Caco-2 (cell line): ENCODE measurements at regions not wholly inside any gene's neighbourhood (a gene's known extent, or its start where the extent isn't known, plus 50 kb on each side); places are given as distances from the start of the nearest gene placed in this dataset.

Experiments
- BruUV-seq: library from RNA; stranded (reverse); fragments of 400-500 nt; replicated peaks from 2 replicates; lab custom pipeline; 2021; lab: Mats Ljungman, UMichigan
- CTCF ChIA-PET: fragments of 300-600 bp; sonication (Branson Sonifier 250); formaldehyde crosslinking; loops from one replicate; lab custom pipeline; 2022; ENCODE audit warnings: antibody characterized with exemption; lab: Charles Lee
- POLR2A ChIA-PET: fragments of 300-600 bp; sonication (Branson Sonifier 250); formaldehyde crosslinking; loops from one replicate; lab custom pipeline; 2022; ENCODE audit warnings: antibody characterized with exemption; lab: Charles Lee
- DNase-seq, 2 experiments: peaks; one replicate each; pipeline versions ENCODE4 v3.0.0 to v3.0.0-alpha.2; 2020 to 2022
- H3K27me3 ChIP-seq: replicated peaks from 2 replicates; pipeline ENCODE4 v1.6.0; 2011; ENCODE audit warnings: low read length; ENCODE audit not compliant: control insufficient read depth, insufficient read depth
- H3K36me3 ChIP-seq: 2 replicates; pipeline ENCODE4 v1.5.1; 2011; ENCODE audit warnings: low read length; ENCODE audit not compliant: control insufficient read depth, insufficient read depth
- H3K4me1 ChIP-seq: fragments of 250-450 bp; sonication (Bioruptor Pico); 2 replicates; pipeline ENCODE4 v1.5.1; 2020; ENCODE audit warnings: mild to moderate bottlenecking
- H3K4me3 ChIP-seq: 2 replicates; pipeline ENCODE4 v1.5.1; 2011; ENCODE audit warnings: low read depth, mild to moderate bottlenecking, control low read depth, low read length
- H3K9me3 ChIP-seq: fragments of 250-450 bp; sonication (Bioruptor Pico); 2 replicates; pipeline ENCODE4 v1.5.1; 2020; ENCODE audit warnings: mild to moderate bottlenecking, moderate library complexity
- H3K27ac Mint-ChIP-seq: one replicate; pipeline ENCODE4 v1.8.0; 2022; ENCODE audit warnings: mixed read lengths; ENCODE audit not compliant: unreplicated experiment
- H3K27me3 Mint-ChIP-seq: one replicate; pipeline ENCODE4 v1.8.0; 2022; ENCODE audit warnings: mixed read lengths; ENCODE audit not compliant: insufficient read depth, unreplicated experiment
- H3K36me3 Mint-ChIP-seq: one replicate; pipeline ENCODE4 v1.8.0; 2022; ENCODE audit warnings: mild to moderate bottlenecking, mixed read lengths; ENCODE audit not compliant: insufficient read depth, unreplicated experiment
- H3K4me1 Mint-ChIP-seq: one replicate; pipeline ENCODE4 v1.8.0; 2022; ENCODE audit warnings: low read depth, mixed read lengths; ENCODE audit not compliant: unreplicated experiment
- H3K4me3 Mint-ChIP-seq: one replicate; pipeline ENCODE4 v1.8.0; 2022; ENCODE audit warnings: mild to moderate bottlenecking, moderate library complexity, mixed read lengths; ENCODE audit not compliant: unreplicated experiment
- H3K9me3 Mint-ChIP-seq: one replicate; pipeline ENCODE4 v1.8.0; 2022; ENCODE audit warnings: mixed read lengths; ENCODE audit not compliant: unreplicated experiment
- intact Hi-C: fragments of 100-400 bp; cut with micrococcal nuclease; formaldehyde crosslinking; loops from one replicate; pipeline ENCODE4 v1.10.0; 2022; ENCODE audit not compliant: unreplicated experiment
- TF ChIP-seq, protein P1 (sequence below), 2 experiments: fragments of 200-600 bp in 1 of 2; IDR thresholded peaks; 1 replicate in 1 of 2; 2 replicates in 1 of 2; pipeline versions ENCODE4 v1.5.1 to v1.8.0; 2011 to 2022; ENCODE audit warnings: antibody characterized with exemption in 1 of 2, control low read depth in 1 of 2, inconsistent platforms in 1 of 2, low read depth in 1 of 2, low read length in 1 of 2, mild to moderate bottlenecking in 1 of 2, moderate library complexity in 1 of 2; ENCODE audit not compliant: insufficient read depth in 1 of 2, severe bottlenecking in 1 of 2, unreplicated experiment in 1 of 2

DNA sequence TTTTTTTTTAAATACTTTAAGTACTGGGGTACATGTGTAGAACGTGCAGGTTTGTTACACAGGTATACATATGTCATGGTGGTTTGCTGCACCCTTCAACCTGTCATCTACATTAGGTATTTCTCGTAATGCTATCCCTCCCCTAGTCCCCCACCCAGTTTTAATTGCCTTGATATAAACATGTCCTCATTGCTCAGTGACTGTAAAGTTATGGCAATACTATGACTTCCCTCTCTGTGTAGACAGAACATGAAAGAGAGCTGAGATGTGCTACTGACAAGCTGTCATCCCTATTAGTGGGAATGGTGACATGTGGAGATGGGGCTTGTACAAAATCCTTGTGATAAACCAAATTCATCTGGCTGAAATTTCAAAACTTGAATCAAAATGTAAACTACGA lies 449.7 kb upstream of the TRIB2 start:
- TF ChIP-seq, protein P1, sequence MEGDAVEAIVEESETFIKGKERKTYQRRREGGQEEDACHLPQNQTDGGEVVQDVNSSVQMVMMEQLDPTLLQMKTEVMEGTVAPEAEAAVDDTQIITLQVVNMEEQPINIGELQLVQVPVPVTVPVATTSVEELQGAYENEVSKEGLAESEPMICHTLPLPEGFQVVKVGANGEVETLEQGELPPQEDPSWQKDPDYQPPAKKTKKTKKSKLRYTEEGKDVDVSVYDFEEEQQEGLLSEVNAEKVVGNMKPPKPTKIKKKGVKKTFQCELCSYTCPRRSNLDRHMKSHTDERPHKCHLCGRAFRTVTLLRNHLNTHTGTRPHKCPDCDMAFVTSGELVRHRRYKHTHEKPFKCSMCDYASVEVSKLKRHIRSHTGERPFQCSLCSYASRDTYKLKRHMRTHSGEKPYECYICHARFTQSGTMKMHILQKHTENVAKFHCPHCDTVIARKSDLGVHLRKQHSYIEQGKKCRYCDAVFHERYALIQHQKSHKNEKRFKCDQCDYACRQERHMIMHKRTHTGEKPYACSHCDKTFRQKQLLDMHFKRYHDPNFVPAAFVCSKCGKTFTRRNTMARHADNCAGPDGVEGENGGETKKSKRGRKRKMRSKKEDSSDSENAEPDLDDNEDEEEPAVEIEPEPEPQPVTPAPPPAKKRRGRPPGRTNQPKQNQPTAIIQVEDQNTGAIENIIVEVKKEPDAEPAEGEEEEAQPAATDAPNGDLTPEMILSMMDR (IDR thresholded peaks at IDR 0.05; ENCODE audit: insufficient read depth in 1 of 2, low read depth in 1 of 2, low read length in 1 of 2, severe bottlenecking in 1 of 2, unreplicated experiment in 1 of 2) = no peak
- no peaks in the 10 kb centered on the region for H3K9me3 Mint-ChIP-seq
- CTCF ChIA-PET = no interaction called here
- Histone ChIP-seq H3K27me3 (no peaks in the 10 kb centered on the region), H3K36me3 (no peaks in the 10 kb centered on the region), H3K4me3 (no peak overlapping the region), H3K4me1 (no peaks in the 10 kb centered on the region), H3K9me3 (peaks cover 5% of the 10 kb centered on the region; the same call in 1 of the 2 replicates)
- no peaks in the 10 kb centered on the region for H3K4me1 Mint-ChIP-seq
- no peak overlapping the region for H3K27ac Mint-ChIP-seq
- peaks cover 5% of the 10 kb centered on the region for H3K27me3 Mint-ChIP-seq
- no peak overlapping the region for H3K4me3 Mint-ChIP-seq
- POLR2A ChIA-PET = no interaction called here
- no peaks in the 10 kb centered on the region for H3K36me3 Mint-ChIP-seq
- no TSS peak for BruUV-seq
- no peak for DNase-seq
- intact Hi-C loops = no loop called here

DNA sequence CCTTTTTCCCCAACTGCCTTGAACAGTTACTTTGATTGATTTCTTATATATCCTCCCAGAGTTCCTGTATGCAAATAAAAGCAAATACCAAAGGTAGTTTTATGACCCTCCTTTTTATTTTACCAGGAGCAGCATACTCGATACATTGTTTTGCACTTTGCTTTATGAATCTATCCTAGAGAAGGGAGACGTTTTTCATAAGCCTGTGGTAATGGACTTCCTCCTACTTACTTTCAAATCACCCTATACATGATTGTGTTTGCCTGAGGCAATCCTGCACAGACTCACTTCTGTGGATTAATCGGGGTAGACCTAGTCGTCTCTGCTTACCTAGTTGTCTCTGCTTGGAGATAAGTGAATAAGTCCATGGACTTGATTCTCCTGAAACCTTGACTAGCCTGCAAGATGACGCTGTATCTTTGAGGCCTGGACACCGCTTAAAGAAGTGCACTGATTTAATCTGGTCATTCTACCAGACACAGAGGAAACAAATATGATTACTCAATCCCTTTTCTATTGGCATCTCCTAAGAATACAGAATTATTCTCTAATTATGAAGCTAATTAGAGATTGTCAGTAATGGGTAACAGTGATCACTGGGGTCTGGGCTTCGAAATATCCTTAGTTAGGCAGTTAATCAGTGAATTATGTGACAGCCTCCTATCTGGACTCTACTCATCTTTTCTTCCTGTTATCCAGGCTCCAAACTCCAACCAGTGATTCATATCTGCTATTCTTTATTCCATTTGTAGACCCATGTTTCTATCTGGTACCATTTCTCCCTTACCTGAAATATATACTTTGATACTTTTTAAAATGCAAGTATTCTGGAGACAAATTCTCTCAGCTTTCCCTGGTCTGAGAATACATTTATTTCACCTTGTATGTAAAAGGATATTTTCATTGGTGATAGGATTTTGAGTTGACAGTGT lies 447.4 kb upstream of the TRIB2 start:
- H3K4me3 Mint-ChIP-seq = no peak overlapping the region
- Histone ChIP-seq H3K4me3 (no peak overlapping the region), H3K36me3 (no peaks in the 10 kb centered on the region), H3K4me1 (no peaks in the 10 kb centered on the region), H3K9me3 (peaks cover 5% of the 10 kb centered on the region; the same call in 1 of the 2 replicates), H3K27me3 (no peaks in the 10 kb centered on the region)
- POLR2A ChIA-PET = no interaction called here
- H3K27me3 Mint-ChIP-seq = peaks cover 9% of the 10 kb centered on the region
- intact Hi-C loops = no loop called here
- H3K4me1 Mint-ChIP-seq = no peaks in the 10 kb centered on the region
- H3K36me3 Mint-ChIP-seq = no peaks in the 10 kb centered on the region
- no TSS peak for BruUV-seq
- no peak for DNase-seq
- no peak overlapping the region for H3K27ac Mint-ChIP-seq
- CTCF ChIA-PET = no interaction called here
- H3K9me3 Mint-ChIP-seq = no peaks in the 10 kb centered on the region
- TF ChIP-seq, protein P1 (IDR thresholded peaks at IDR 0.05; ENCODE audit: insufficient read depth in 1 of 2, low read depth in 1 of 2, low read length in 1 of 2, severe bottlenecking in 1 of 2, unreplicated experiment in 1 of 2) = no peak

DNA sequence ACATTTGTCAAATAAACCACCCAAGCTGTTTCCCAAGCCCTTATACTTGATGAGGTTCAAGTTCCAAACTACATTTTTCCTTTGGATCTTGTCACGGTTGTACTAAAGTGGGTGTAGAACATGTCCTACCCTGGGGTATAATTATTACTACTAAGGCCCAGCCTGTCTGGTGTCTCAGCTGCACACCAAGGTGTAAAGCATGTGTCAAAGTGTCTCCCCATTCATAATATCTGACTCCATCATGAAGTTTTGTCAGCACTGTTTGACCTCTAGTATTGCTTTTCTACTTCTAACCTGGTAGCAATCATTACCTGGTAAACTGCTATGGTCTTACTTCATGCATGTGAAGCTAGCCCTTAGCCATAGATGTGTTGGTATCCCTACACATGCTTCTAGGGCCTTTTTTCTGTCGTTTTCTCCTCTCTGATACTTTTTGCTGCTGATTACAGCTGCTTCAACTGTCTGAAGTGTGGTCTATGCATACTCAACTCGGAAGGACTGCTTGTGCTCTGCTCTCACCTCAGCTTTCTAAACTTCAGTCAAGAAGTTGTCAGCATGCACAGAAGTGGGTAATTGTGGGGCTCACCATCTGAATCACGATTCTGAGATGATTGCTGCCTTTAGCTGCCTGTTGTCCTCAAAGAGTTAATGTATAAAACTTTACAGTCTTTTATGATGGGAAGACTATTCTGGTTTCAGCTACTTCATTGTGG lies 445.7 kb upstream of the TRIB2 start:
- H3K27me3 ChIP-seq = no peaks in the 10 kb centered on the region
- Mint-ChIP-seq H3K27ac (no peak overlapping the region), H3K4me1 (no peaks in the 10 kb centered on the region), H3K36me3 (no peaks in the 10 kb centered on the region), H3K9me3 (no peaks in the 10 kb centered on the region), H3K27me3 (peaks cover 9% of the 10 kb centered on the region), H3K4me3 (no peak overlapping the region)
- POLR2A ChIA-PET = no interaction called here
- CTCF ChIA-PET = interaction anchor here (0.7 kb wide), 1 partner anchor 141 kb away, joined by 3 read pairs; no protein-coding TSS in a partner anchor
- DNase-seq = no peak
- no peaks in the 10 kb centered on the region for H3K36me3 ChIP-seq
- H3K4me1 ChIP-seq = no peaks in the 10 kb centered on the region
- peaks cover 5% of the 10 kb centered on the region; the same call in 1 of the 2 replicates for H3K9me3 ChIP-seq
- TF ChIP-seq, protein P1 (IDR thresholded peaks at IDR 0.05; ENCODE audit: insufficient read depth in 1 of 2, low read depth in 1 of 2, low read length in 1 of 2, severe bottlenecking in 1 of 2, unreplicated experiment in 1 of 2) = no peak
- H3K4me3 ChIP-seq = no peak overlapping the region
- intact Hi-C loops = no loop called here
- BruUV-seq = no TSS peak
